NCI-H2107 treated with DMSO at 0.1 percent for 48 hours (cell line): ENCODE measurements at regions not wholly inside any gene's neighbourhood (a gene's known extent, or its start where the extent isn't known, plus 50 kb on each side); places are given as distances from the start of the nearest gene placed in this dataset.

Source experiments
- DNase-seq: peaks from one replicate; lab custom pipeline; 2025; ENCODE audit not compliant: unreplicated experiment; lab: John Stamatoyannopoulos, UW

- DNase-seq = no peak
Measured at GRCh38 chr5:171509467-171509866, 90.0 kb downstream of the FGF18 start.

- DNase-seq = no peak
Measured at GRCh38 chr5:171512397-171512796, 93.0 kb downstream of the FGF18 start.

GRCh38 chr5:171513591-171513990, 94.1 kb downstream of the FGF18 start:
- no peak for DNase-seq

DNA sequence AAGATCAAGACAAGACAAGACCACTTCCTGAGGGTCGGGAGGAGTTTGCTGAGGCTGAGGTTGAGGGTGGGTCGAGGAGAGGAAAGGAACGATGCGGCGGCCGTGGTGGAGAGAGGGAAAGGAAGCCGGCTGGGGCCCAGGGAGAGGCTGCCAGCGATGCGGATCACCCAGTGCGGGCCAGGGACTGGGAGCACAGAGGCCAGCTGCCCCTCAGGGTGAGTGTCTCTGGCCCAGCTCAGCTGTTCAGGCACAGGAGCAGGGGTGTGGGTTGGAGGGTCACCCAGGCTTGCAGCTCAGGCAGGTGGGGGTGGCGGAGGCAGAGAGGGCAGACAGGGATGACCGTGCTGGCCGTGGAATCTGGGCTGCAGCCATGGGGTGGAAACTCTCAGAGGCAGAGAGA, 99.5 kb downstream of the FGF18 start:
- DNase-seq = no peak

- DNase-seq = no peak
Measured at GRCh38 chr5:171520300-171521174, 101.1 kb downstream of the FGF18 start.

DNA sequence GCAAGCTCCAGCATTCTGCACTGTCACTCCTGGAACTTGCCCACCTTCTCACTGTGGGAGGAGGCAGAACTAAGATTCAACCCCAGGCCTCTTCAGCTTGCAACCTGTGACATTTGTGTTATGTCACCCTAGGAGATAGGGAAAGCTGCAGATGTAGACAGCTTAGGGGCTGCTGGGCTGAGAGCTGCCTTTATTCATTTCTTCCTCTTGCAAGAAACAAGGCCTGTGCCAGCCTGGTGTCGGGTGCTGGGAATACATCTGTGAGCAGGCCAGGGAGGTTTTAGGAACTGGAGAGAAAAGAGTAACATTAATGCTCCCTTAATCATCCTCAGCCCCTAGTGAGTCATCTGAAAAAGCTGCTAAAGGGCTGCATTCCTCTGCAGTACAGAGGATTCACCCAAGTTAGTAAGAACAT, 101.8 kb downstream of the FGF18 start:
- no peak for DNase-seq

GRCh38 chr5:171521679-171522078, 102.2 kb downstream of the FGF18 start:
- no peak for DNase-seq

DNA sequence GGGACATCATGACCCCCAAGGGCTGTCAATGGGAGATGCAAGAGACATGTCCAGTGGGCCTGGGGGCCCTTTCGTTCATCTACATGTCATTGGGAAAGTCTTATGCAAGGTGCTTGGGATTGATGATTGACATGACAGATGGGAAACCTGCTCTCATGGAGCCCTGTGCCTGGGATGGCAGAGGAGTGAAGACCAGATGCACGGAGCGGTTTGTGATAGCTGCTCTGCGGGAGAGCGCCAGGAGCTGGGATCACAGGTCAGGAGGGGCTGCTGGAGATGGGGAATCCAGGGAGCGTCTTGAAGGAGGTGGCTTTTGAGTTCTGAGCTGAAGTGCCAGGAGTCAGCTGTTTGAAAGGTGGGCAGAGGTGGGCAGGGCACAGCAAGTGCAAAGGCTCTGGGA, 104.3 kb downstream of the FGF18 start:
- no peak for DNase-seq

GRCh38 chr5:171524466-171524865, 105.0 kb downstream of the FGF18 start:
- no peak for DNase-seq

- DNase-seq = no peak
Measured at GRCh38 chr5:171525085-171525484, 105.6 kb downstream of the FGF18 start.

DNA sequence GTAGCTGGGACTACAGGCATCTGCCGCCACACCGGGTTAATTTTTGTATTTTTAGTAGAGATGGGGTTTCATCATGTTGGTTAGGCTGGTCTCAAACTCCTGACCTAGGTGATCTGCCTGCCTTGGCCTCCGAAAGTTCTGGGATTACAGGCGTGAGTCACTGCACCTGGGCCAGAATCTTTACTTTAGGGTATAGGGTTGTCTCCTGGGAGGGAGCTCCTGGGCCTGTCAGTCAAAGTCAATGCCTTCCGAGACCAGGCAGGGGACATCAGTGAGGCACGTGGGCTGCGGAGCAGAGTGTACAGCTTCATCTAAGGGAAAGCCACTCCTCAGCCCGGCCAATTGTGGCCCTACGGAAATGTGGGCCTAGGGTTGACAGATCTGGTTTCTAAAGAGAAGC, 108.6 kb downstream of the FGF18 start:
- DNase-seq = no peak

DNA sequence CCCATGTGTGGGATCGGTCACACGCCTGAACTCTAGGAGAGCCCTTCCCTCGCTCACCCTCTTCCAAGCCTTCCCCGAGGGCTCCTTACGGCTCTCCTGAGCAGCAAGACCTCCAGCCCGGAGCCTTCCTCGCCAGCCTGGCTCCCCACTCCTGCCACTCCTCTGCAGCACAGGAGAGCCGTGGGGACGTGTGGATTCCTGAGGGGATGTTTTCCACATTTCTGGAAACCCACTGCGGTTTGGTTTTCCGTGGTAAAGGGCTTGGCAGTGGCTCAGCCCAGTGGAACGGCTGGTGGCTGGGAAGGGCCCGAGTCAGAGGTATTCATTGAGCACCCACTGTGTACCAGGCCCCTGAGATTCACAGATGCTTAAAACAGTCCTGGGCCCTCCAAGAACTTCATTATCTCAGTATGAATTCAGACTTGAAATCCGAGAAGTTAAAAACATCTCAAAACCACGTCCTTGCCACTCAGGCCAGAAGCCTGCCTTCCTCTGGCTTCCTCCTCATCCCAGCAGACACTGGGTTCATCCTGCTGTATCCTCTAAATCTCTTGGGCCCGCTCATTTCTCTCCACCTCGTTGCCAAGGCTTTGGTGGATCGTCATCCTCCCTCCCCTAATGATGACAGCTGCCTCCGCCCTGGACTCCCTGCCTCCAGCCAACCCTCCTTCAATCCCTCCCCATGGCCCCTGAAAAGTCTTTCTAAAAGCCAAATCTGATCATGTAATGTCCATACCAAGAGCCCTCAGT, 109.6 kb downstream of the FGF18 start:
- no peak for DNase-seq

DNA sequence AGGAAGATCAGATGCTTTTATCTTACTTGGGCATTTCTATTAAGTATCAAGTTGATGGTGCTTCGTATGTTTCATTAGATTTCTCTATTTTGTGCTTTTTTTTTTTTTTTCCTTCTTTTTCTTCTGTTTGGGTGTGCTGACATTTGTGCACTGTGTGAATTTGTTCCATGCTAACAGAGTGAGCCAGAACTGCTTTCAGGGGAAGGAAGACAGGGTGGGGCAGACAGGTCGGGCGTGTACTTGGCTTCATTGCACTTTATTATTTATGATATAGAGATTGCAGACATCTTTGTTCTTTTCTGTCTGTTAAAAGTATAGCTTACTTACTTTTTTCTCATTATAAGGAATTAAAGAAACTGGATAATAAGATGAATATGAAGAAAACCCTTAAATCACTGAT, 112.2 kb downstream of the FGF18 start:
- DNase-seq = no peak

GRCh38 chr5:171533153-171533552, 113.7 kb downstream of the FGF18 start:
- DNase-seq = no peak

- no peak for DNase-seq
Measured at GRCh38 chr5:171534043-171534895, 114.8 kb downstream of the FGF18 start.

- no peak for DNase-seq
Measured at GRCh38 chr5:171535162-171535561, 115.7 kb downstream of the FGF18 start.

DNA sequence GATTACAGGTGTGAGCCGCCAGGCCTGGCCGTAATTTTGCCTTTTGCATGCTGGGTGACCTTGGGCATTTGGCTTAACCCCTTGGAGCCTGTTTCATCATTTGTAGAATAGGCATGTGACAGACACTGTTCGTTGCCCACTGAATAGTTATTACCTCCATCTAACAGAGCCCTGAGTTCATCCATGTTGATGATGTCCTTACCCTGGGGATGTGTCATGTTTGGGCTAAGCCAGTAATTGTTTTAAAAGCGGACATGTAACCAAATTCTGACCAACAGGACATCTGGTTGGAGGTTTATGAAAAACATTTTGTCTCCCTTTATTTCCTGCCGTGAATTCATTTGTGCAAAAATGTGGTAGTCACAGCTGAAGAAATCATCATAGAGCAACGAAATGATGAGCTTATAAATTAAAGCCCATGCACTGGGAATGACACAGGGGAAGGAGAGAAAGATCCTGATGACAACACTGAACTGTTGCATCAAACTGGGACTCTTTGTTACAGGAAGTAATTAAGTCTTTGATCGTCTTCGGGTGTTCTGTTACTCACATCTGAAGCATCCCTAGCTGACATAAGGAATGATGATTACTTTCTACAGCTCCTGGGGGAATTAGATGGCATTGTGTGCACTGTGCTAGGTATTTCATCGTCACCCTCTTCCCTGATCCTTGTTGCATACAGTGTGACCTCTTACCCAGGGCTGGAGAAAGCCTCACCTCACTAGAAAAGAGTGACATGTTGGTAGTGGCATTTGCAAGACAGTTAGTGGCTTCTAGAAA, 117.8 kb downstream of the FGF18 start:
- no peak for DNase-seq

- DNase-seq = no peak
Measured at GRCh38 chr5:171537923-171538537, 118.6 kb downstream of the FGF18 start.

DNA sequence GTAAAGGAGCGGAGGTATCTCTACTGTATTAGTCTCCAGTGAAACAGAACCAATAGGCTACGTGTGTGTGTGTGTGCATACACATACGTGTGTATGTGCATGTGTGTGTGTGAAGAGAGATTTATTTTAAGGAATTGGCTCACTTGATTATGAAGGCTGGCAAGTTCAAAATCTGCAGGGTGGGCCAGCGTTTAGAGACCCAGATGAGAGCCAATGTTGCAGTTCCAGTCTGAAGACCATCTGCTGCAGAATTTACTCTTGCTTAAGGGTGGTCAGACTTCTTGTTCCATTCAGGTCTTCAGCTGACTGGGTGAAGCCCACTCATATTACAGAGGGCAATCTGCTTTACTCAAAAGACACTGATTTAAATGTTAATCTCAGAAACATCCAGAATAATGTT, 119.2 kb downstream of the FGF18 start:
- no peak for DNase-seq

GRCh38 chr5:171540865-171541264, 121.4 kb downstream of the FGF18 start:
- DNase-seq = no peak
